Breast epithelium (tissue), 3 donors: ENCODE measurements at regions not wholly inside any gene's neighbourhood (a gene's known extent, or its start where the extent isn't known, plus 50 kb on each side); places are given as distances from the start of the nearest gene placed in this dataset.

Source experiments
- POLR2A ChIP-seq: fragments of 450-650 bp; IDR thresholded peaks from one replicate; pipeline ENCODE4 v1.6.1; 2016; ENCODE audit warnings: antibody characterized with exemption, mild to moderate bottlenecking, moderate library complexity
- POLR2AphosphoS5 ChIP-seq, 3 donors: sonication (generic); formaldehyde crosslinking; IDR thresholded peaks; one replicate each; pipeline ENCODE4 v1.6.1; 2017; ENCODE audit warnings: antibody characterized with exemption in 3 of 3
- TF ChIP-seq, protein P1 (sequence below), 3 donors: fragments of 450-650 bp; IDR thresholded peaks; one replicate each; pipeline ENCODE4 v1.5.1; 2016 to 2017; ENCODE audit warnings: antibody characterized with exemption in 3 of 3, mild to moderate bottlenecking in 3 of 3, moderate library complexity in 3 of 3

DNA sequence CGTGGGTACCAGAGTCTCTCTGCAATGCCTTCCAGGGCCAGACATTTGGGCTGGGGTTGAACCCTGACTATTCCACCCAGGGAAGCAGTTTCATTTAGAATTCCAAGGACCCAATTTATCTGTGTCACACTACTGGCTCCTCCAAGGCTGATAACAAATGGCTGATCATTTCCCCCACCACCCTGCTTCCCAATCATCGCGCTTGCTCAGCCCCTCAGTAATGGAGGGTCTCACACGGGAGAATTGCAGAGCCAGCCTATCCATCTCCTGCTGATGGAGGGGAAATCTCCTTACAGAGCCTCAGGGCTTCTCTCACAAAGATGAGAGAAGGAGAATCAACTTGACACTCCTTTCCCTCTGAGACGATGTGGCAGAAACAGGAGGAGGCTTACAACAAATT lies 78.4 kb upstream of the WSCD2 start:
- TF ChIP-seq POLR2A = no peak
- TF ChIP-seq, protein P1, sequence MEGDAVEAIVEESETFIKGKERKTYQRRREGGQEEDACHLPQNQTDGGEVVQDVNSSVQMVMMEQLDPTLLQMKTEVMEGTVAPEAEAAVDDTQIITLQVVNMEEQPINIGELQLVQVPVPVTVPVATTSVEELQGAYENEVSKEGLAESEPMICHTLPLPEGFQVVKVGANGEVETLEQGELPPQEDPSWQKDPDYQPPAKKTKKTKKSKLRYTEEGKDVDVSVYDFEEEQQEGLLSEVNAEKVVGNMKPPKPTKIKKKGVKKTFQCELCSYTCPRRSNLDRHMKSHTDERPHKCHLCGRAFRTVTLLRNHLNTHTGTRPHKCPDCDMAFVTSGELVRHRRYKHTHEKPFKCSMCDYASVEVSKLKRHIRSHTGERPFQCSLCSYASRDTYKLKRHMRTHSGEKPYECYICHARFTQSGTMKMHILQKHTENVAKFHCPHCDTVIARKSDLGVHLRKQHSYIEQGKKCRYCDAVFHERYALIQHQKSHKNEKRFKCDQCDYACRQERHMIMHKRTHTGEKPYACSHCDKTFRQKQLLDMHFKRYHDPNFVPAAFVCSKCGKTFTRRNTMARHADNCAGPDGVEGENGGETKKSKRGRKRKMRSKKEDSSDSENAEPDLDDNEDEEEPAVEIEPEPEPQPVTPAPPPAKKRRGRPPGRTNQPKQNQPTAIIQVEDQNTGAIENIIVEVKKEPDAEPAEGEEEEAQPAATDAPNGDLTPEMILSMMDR (IDR thresholded peaks at IDR 0.05) = no peak
- no peak for TF ChIP-seq POLR2AphosphoS5 (IDR thresholded peaks at IDR 0.05)
